Activated naive CD4-positive, alpha-beta T cell treated with Interleukin-2 at 50 U/mL for 16 hours (primary cell): ENCODE measurements at regions not wholly inside any gene's neighbourhood (a gene's known extent, or its start where the extent isn't known, plus 50 kb on each side); places are given as distances from the start of the nearest gene placed in this dataset.

Source experiments
- DNase-seq: peaks from one replicate; pipeline ENCODE4 v3.0.0-alpha.2; 2020

DNA sequence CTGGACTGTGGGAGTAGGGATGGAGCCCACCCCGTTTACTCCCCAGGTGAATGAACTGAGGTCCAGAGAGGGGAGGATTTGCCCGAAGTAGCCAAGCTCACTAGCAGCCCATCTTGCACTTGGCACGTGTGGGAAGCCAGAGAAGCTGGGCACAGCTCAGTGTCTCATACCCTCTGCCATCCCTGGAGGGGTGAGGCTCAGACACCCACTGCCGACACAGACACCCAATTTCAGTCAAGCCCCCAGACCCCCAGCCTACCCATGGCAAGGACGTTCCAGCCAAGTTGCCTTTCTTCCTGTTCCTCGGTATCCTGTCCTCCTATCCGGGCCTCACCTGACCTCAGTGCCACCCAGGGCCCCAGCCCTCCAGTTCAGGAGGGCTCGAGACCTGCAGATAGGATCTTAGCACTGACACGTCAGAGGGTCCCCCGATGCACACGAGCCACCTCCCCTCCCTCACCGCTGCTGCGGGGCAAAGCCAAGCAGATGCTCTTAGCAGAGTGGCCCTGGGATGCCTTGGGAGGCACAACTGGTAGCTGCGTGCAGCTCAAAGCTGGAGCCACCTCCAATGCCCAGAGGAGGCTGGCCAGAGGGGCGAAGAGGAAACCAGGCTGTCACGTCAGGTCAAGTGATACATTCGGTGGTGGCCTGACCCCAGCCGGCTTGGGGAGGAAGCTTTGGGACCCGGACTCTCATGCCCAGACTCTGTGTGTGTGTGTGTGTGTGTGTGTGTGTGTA lies 90.4 kb upstream of the TNRC6C start:
- no peak for DNase-seq

DNA sequence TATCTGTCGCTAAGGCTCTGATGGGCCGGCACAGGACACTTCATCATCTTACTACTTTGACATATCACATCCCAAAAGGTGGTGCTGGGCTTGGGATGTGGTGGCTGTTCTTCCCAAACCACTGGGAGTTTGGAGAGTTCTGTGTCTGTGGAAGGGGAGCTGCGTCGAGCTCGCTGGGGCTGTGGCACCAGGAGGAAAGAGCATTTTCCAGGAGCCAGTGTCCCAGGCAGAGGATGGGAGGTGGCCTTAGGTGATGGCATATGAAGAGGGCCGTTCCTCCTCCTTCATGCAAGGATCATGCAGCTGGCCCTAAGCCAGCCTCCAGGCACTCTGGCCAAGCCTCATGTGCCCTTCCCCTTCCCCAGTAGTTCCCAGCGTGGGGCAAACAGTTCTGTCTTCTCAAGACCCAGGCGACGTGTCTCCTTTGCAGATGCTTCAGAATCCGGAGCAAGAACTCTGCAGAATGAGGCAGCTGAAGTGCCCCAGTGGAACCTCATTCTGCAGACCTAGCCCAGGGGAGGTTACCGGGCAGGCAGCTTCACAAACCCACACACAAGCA lies 89.4 kb upstream of the TNRC6C start:
- DNase-seq: no peak

DNA sequence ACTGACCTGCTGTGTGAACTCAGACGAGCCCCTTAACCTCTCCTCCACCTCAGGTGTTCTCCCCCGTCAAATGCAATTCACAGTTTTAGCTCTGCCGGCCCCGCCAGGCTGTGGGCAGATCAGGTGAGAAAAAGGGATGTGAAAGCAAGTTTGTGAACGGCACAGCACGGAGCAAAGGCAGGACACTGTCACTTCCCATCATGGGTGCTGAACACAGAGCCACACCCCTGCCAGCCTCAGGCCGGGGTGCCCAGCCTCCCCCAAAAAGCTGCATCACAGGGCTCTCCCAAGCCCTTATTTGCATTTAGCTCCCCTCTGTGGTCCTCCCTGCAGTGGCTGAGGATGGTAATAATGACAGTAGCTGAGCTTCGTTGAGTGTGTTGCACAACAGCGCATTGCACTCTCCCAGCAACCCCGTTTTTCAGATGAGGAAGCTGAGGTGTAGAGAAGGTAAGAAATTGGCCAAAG lies 88.8 kb upstream of the TNRC6C start:
- DNase-seq: no peak

DNA sequence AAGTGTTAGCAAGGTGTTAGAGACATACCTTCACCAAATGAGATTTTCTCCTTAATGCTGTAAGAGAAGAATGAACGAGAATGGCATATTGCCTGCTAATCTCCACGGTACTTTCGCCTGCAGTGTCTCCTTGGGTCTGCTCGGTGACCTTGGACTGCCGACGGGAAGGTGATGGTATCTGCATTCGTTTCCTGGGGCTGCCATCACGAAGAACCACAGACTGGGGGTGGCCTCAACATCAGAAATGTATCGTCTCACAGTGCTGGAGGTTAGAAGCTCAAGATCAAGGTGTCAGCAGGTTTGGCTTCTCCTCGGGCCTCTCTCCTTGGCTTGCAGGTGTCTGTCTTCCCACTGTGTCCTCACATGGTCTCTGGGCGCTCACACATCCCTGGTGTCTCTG lies 86.3 kb upstream of the TNRC6C start:
- DNase-seq: peak; percentile 21

DNA sequence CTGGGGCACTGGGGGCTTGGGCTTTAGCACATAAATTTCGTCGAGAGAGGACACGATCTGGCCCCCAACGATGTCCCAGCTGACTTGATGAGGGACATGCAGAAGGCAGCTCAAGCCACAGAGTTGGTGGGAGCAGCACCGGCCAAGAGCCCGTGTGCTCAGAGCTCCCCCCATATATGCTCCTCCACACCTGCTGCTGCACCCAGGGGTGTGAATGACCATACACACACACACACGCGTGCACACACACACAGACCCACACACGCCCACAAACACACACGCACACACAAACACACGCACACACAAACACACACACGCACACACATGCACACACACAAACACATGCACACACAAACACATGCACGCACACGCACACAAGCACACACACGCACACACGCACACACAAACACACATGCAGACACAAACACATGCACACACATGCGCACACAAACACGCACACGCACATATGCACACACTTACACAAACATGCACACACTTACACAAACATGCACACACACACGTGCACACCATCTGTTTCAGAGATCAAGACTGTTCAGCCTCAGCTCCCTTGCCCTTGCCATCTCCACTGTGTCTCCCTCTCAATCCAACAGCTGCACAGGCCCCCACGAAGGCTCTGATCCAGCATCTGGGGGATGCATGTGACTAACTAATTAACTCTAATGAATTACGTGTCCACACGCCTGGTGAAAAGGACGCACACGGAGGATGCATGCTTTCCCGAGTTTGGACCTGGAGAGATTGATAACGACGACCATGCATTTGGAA lies 85.6 kb upstream of the TNRC6C start:
- DNase-seq: no peak

DNA sequence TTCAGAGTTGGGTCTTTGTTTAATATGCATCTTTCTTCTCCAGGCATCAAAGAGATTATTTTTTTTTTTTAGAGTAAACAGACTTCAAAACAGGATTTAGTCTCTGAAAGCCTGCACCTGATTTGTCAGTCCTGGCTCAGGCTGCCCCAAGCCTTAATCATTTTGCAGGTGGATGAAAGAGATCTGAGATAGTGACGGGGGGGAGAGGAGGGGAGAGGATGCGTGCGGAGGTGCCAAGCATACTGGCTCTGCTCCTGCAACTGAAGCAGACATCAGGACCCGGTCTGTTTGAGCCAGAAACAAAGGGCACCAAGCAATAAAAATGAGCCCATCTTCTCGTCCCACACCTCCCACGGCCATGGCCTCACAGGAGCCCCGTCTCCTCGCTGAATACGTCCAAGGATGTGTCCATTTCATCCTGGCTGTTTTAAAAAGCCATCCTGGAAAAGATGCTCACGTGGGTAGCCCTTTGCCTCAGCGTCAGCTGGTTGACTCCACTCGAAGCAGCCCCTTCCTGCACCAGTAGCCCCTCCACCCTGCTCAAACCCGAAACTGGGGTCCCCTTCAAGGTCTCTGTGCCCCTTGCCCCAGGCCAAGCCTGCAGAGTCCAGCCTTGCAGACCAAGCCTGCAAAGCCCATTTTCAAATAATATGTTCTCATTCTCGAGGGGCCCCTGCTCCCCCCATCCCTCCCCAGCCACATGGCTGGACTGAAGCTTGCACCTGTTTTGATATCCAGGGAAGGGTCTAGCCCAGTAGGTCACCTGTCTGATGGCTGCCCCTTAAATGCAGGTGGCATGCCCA lies 84.8 kb upstream of the TNRC6C start:
- no peak for DNase-seq

DNA sequence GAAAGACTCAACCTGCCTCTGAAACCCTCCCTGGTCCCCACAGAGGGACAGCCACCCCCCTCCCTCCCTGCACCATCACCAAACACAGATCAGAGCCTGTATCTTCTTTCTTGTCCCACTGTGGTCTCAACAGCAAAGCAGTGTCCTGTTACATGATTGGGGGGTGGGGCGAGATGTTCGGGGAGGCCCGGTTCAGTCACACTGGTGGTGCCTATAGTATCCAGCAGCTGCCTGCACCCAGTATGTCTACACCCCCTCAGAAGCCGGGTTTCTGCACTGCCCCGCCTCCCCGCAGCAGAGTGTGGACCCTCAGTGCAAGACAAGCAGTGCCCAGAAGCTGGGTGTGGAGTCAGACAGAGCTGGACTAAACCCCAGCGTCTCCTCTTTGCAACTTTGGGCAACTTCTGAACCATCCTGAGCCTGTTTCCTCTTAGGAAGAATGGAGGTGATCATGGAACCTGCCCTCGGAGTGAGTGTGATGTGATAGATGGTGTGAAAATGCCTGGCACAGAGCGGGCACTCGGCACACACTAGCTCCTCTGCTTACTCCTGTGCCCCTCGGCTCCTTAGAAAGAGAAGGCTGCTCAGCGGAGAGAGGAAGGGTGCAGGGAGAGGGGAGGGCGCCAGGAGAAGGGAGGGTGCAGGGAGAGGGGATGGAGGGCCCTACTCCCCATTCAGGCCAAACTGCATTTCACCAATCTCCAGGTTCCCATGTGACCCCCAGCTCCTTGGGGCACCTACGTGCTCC lies 84.0 kb upstream of the TNRC6C start:
- DNase-seq: no peak

DNA sequence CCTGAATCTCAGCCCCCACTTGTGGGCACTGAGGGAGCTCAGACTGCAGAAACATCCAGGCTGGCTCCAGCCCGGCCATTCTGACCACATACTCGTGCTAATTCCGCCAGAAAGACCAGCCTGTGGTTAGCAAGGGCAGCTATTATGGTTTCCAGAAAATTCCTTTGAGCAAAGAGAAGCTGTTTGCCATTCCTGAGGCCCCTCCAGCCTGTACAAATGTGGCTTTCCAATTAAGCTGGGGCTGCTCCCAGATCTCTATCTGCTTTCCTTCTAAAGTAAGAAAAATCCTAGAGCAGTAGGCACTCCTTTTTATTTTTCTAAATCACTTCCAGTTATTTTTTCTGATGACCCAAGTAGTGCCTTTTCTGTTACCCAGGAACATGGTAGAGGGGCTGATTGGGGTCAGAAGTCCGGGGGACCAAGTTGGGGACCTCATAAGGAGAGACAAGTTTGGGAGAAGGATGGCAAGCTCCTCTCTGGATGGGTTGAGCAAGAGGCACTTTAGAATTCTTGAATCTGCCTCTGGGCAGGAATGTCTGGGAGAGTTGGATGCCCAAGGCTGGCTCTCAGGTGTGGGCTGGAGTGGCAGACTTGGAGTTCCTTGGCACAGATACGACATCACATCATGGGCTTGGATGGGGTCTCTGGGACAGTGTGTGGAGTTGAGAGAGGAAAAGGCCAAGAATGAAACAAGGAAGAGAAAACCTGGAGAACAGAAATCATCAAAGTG lies 83.3 kb upstream of the TNRC6C start:
- no peak for DNase-seq

DNA sequence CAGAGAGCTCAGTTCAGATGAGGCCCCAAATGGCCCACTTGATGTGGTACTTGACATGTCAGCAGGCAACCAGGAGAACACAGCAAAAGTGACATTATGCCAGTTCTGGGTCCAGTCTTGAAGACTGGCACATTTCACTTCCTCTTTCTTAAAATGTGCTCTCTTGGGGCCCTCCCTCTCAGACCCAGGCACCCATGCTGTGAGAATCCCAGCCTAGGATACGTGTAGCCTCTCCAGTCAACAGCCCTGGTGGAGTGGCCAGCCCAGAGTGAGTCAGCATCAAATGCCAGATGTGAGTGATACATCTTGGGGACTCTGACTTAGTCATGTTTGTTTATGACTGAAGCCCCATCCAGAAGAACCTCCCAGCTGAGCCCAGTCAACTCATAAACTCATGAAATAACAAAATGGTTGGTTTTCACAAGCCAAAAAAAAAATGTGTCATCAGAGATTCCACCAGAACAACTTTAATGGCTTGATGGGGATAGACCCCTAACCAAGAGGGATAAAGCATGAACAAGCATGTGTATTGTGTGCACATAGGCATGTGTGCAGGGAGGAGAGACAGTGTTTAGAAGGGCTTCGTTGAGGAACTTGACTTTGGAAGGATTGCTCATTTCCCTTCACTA lies 82.5 kb upstream of the TNRC6C start:
- DNase-seq: peak; percentile 24

DNA sequence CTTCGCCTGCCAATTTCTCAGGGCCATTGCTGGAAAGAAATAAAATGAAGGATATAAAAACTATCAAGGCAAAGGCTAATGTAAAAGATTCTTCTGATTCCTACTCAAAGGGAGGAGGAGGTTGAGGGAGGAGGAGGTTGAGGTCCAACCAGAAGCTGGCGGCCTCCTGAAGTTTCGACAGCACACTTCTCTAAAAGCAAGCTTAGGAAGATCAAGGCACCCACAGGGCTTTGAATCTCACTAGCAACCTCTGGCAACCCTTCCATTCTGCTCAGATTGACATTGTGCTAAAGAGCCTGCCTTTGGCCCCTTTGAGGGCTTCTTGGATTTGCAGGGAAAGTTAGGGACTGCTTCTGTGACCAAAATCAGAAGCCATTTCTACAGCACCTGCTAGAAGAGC lies 81.5 kb upstream of the TNRC6C start:
- DNase-seq: no peak

DNA sequence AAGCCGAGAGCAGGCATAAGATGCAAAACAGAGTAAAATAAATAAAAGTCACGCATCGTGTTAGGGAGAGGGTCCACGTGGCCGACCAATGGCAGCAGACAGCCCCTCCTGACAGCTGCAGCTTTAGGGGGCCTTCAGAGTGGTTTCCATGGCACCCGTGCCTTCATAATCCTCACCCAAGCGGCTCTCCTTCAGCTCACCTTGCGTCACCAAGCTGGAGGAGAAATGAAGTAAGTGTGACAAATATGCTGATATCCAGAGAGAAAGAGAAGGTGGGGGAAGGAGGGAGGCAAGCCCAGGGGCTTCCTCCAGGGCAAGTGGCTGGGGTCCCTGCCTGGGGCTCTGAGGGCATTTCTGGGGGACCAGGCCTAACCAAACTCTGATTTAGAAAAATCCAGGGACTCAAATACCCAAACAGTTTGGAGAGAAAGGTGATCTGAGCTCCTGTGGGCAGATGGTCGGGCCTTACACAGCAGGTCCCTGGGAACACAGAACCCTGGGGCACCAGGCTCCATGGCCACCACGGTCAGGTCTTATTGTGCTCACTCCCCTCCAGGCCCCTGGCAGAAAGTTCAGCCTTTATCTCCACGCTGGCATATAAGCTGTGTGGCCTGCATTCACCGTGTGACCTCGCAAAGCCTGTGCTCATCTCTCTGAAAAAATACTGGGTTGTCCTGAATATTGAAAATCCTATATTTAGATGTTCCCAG lies 80.7 kb upstream of the TNRC6C start:
- no peak for DNase-seq

DNA sequence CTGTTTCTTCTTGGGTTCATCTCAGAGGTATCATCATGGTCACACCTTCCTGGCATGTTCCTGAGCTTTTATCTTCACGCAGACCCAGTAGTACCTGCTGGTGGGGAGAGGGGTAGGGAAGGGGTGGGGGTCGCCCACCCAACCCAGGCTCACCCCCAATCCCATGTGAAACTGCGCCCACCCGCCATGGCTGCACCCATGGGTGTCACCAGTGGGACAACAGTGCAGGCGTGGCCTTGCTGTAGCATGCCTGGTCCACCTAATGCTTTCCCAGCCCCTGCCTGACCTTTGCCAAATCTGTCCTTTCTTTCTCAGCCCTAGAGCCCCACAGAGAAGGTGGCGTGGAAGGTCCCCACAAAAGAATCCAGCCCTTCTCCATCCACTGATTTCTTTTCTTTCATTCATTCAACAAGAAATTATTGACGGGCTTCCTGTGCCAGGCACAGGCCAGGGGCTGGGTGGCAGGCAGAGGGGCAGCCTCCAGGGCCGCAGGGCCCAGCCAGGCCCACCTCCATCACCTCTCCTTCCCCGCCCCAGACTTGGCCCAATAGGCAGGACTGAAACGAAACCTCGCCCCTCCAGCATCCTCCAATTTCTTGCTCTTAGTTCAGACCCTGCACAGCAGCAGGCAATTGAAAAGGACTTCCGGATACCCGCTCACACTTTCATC lies 79.1 kb upstream of the TNRC6C start:
- DNase-seq: no peak

DNA sequence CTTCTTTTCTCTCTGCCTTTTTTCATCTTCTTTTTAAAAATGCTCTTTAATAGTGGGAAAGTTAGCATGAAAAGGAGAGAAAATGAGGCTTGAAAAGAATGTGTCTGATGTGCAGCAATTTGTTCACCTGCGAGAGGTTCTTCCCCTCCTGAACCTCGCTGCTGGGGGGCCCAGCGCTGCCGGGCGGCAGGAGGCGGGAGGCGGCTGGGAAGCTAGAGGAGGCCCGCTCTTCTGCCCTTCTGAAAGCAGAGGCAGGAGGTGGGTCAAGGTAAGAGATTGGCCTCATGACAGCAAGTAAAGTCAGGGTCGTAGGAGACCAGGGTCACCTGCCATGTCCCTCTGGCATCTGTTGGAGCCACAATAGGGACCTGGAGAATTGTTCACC lies 78.6 kb upstream of the TNRC6C start:
- DNase-seq: no peak

DNA sequence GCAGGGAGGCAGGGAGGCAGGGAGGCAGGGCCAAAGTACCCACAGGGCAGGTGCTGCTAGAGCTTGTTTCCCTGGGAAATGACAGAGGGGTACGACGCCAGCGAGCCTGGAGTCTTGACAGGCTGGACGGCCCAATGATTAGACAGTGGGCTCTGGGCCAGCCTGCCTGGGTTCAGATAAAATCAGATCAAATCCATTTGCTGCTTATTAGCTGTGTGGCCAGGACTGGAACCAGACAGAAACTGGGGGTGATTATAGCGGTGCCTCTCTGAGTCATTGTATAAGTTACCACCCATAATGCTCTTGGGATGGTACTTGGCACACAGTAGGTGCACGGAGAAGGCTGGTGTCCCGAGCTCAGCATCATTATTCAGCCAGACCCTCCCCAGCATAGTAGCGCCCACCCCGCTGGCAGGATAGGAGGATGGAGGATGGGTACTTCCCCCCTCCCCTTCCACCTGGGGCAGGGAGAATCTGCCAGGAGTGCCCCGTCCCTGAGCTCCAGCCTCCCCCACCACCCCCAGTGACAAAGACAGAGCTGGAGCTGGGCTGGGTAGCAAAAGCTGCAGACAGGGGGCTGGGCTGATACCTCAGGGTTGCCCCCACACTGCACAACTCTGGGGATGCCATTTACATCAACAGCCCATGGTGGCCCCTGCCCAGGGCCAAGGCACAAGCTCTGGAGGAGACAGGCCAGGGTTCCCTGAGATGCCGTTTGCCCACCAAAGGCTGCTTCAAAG lies 77.6 kb upstream of the TNRC6C start:
- no peak for DNase-seq

DNA sequence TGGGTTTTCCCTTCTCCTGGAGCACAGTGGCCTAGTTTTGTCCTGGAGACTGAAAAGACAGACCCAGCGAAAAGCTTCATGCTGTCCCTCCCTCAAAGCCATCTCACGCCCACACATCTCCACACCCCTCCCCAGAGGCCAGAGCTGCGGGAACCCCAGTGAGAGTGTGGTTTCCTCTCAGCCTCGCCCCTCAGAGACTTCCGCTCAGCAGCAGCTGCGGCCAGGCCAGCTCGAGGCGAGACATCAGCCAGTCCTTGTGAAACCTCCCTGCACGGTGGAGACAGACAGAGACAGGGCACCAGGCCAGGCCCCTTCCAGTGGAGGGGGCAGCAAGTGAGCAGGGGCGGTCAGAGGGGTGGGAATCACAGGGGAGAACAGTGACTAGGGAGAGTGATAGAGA lies 77.0 kb upstream of the TNRC6C start:
- peak; percentile 65 for DNase-seq

DNA sequence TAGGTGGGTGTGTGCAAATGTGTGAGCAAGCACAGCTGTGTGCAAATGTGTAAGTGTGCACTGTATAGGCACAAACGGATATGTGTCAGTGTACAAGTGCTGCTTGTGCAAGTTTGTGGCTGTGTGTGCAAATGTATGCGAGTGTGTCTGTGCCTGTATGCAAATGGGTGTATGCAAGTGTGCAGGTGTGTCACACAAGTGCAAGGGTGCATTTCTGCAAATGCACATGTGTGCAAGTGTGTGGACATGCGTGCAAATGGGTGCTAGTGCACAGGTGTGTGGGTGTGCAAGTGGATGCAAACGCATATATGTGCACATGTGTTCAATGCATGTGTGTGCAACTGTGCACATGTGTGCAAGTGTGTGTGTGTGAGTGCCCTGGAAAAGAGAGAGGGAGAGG lies 76.5 kb upstream of the TNRC6C start:
- DNase-seq: no peak

DNA sequence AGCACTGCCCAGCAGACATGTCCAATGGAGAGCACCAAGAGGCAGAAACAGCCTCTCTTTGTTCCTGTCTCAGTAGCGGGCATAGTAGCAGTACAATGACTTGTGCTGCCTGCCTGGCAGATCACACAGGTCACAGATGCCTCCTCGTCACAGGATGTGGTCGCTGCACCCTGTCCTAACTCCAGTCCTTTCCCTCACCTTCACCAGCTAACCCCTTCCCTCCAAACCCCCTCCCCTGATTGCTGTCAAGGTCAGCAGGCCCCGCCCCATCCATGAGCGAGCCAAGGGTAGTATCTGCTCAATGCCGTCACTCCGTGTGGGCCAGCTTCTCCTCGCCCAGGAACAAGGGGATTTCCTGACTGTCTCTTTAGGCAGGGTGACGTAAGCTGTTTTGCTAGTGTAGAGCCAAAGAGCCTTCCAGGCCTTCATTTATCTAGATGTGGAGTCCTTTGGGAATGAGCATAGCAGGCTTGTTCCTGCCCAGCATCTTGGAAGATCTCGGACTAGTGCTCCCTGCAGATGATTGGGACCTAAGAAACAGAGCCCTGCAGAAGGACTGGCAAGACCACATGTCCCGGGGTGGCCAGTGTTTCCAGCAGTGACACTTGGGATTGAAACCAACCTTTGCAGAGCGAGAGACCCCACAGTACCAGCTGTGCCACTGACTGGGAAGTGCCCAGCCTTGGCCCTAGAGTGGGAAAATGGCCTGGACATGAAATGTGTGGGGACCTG lies 75.9 kb upstream of the TNRC6C start:
- DNase-seq: peak; percentile 77

DNA sequence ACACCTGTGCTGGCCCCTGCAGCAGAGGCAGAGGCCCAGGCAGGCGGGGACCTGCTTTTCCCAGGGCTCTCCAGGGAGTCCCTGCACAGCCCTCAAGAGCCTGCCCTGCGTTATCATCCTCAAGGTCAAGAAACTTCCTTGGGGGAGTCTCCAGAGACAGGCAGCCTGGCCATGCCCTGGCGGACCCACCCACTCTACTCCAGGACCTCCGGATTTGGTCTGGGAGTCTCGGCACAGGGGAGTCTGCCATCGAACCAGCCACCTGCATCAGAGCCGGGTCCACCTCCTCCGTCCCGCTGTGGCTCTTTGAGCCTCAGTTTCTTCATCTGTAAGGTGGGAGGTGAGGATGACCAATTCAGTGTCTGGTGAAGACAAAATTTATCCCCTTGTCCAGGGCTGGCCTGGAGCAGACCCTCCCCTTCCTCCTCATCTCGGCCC lies 75.3 kb upstream of the TNRC6C start:
- DNase-seq: no peak

DNA sequence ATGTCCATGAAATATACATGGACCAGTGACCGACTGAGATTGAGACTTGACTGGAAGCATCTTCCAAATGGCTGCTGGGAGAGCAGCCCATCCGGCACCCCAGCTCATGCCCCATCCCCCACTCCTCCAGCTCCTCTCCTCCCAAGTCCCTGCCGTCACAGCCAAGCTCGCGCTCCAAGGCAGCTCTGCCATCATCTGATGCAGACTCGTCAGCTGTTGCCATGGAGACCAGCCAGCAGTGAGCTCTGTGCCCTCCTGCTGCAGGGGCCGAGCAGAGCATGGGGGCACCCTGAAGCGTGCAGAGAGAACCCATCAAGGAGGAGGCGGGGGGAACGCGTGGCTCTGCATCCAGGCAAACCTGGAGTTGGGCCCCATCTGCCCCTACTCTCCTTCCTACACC lies 74.5 kb upstream of the TNRC6C start:
- no peak for DNase-seq
